H9 (cell line): ENCODE measurements at regions not wholly inside any gene's neighbourhood (a gene's known extent, or its start where the extent isn't known, plus 50 kb on each side); places are given as distances from the start of the nearest gene placed in this dataset.

Experiments used
- DNase-seq: peaks from one replicate; pipeline ENCODE4 v3.0.0-alpha.2; 2017
- H2AFZ ChIP-seq: one replicate; pipeline ENCODE4 v1.6.1; 2013; ENCODE audit warnings: mild to moderate bottlenecking, low read length, control low read depth, moderate library complexity
- H2AK5ac ChIP-seq: 2 replicates; pipeline ENCODE4 v1.6.1; 2013; ENCODE audit warnings: low read length, control low read depth, mixed read lengths; ENCODE audit not compliant: insufficient read length
- H2BK120ac ChIP-seq: one replicate; pipeline ENCODE4 v1.6.1; 2013; ENCODE audit warnings: low read depth, mild to moderate bottlenecking, low read length, control low read depth, inconsistent platforms; ENCODE audit not compliant: poor library complexity, severe bottlenecking
- H2BK12ac ChIP-seq: 2 replicates; pipeline ENCODE4 v1.6.1; 2013; ENCODE audit warnings: low read length, control low read depth, mixed read lengths, low read depth; ENCODE audit not compliant: insufficient read length
- H2BK15ac ChIP-seq: 2 replicates; pipeline ENCODE4 v1.6.1; 2013; ENCODE audit warnings: low read depth, low read length, control low read depth
- H2BK20ac ChIP-seq: one replicate; pipeline ENCODE4 v1.6.1; 2013; ENCODE audit warnings: low read depth, mild to moderate bottlenecking, low read length, control low read depth, inconsistent platforms; ENCODE audit not compliant: poor library complexity, severe bottlenecking
- H2BK5ac ChIP-seq: 2 replicates; pipeline ENCODE4 v1.6.1; 2013; ENCODE audit warnings: low read length, control low read depth, mixed read lengths; ENCODE audit not compliant: insufficient read length
- H3K14ac ChIP-seq: 2 replicates; pipeline ENCODE4 v1.6.1; 2013; ENCODE audit warnings: low read length, control low read depth; ENCODE audit not compliant: insufficient read depth
- H3K18ac ChIP-seq: 2 replicates; pipeline ENCODE4 v1.6.1; 2013; ENCODE audit warnings: low read depth, mild to moderate bottlenecking, mixed read lengths, low read length, control low read depth; ENCODE audit not compliant: insufficient read length
- H3K23ac ChIP-seq: 2 replicates; pipeline ENCODE4 v1.6.1; 2013; ENCODE audit warnings: low read length, control low read depth, mixed read lengths, low read depth; ENCODE audit not compliant: insufficient read length
- H3K23me2 ChIP-seq: 2 replicates; pipeline ENCODE4 v1.6.1; 2013; ENCODE audit warnings: low read depth, mild to moderate bottlenecking, mixed read lengths, low read length, control low read depth; ENCODE audit not compliant: insufficient read length, poor library complexity, severe bottlenecking
- H3K27ac ChIP-seq: 2 replicates; pipeline ENCODE4 v1.5.1; 2013; ENCODE audit warnings: low read length, control low read depth, mixed read lengths, low read depth; ENCODE audit not compliant: insufficient read length
- H3K27me3 ChIP-seq: 2 replicates; pipeline ENCODE4 v1.6.1; 2013; ENCODE audit warnings: low read length, control low read depth, inconsistent platforms; ENCODE audit not compliant: insufficient read depth
- H3K4ac ChIP-seq: 2 replicates; pipeline ENCODE4 v1.6.1; 2013; ENCODE audit warnings: low read depth, mild to moderate bottlenecking, control low read depth, inconsistent platforms, low read length, moderate library complexity
- H3K4me1 ChIP-seq: 2 replicates; pipeline ENCODE4 v1.6.1; 2013; ENCODE audit warnings: low read length, control low read depth, inconsistent platforms; ENCODE audit not compliant: insufficient read depth
- H3K4me2 ChIP-seq: 2 replicates; pipeline ENCODE4 v1.6.1; 2013; ENCODE audit warnings: low read length, control low read depth, mixed read lengths; ENCODE audit not compliant: insufficient read length, insufficient read depth
- H3K56ac ChIP-seq: 2 replicates; pipeline ENCODE4 v1.6.1; 2013; ENCODE audit warnings: low read depth, mild to moderate bottlenecking, mixed read lengths, low read length, control low read depth; ENCODE audit not compliant: insufficient read length
- H3K79me1 ChIP-seq: 2 replicates; pipeline ENCODE4 v1.6.1; 2013; ENCODE audit warnings: low read depth, mild to moderate bottlenecking, moderate library complexity, low read length, control low read depth, inconsistent platforms; ENCODE audit not compliant: insufficient read depth, poor library complexity, severe bottlenecking
- H3K79me2 ChIP-seq: 2 replicates; pipeline ENCODE4 v1.6.1; 2013; ENCODE audit warnings: low read length, control low read depth, inconsistent platforms; ENCODE audit not compliant: insufficient read depth
- H3K9ac ChIP-seq: 2 replicates; pipeline ENCODE4 v1.6.1; 2013; ENCODE audit warnings: low read length, control low read depth, mixed read lengths; ENCODE audit not compliant: insufficient read length; ENCODE audit errors: extremely low read depth
- H3K9me3 ChIP-seq: one replicate; pipeline ENCODE4 v1.6.1; 2013; ENCODE audit warnings: low read depth, low read length, inconsistent platforms; ENCODE audit not compliant: control insufficient read depth
- H3T11ph ChIP-seq: one replicate; pipeline ENCODE4 v1.6.1; 2013; ENCODE audit warnings: mild to moderate bottlenecking, low read length, control low read depth, inconsistent platforms
- H4K20me1 ChIP-seq: one replicate; pipeline ENCODE4 v1.6.1; 2013; ENCODE audit not compliant: control insufficient read depth, insufficient read length, insufficient read depth
- H4K5ac ChIP-seq: 2 replicates; pipeline ENCODE4 v1.6.1; 2013; ENCODE audit warnings: low read depth, mild to moderate bottlenecking, mixed read lengths, low read length, control low read depth; ENCODE audit not compliant: insufficient read length
- H4K8ac ChIP-seq: replicated peaks from 2 replicates; pipeline ENCODE4 v1.6.1; 2013; ENCODE audit warnings: low read length, control low read depth, mixed read lengths, low read depth; ENCODE audit not compliant: insufficient read length
- H4K91ac ChIP-seq: 2 replicates; pipeline ENCODE4 v1.6.1; 2013; ENCODE audit warnings: low read depth, mild to moderate bottlenecking, moderate library complexity, mixed read lengths, low read length, control low read depth; ENCODE audit not compliant: insufficient read length
- H3K27ac Mint-ChIP-seq, 3 experiments: 2 replicates in 2 of 3; 3 replicates in 1 of 3; pipeline ENCODE4 v1.8.0; 2020 to 2021; ENCODE audit warnings: mixed read lengths in 3 of 3, mild to moderate bottlenecking in 1 of 3, moderate library complexity in 1 of 3
- H3K27me3 Mint-ChIP-seq: 2 replicates; pipeline ENCODE4 v1.8.0; 2021; ENCODE audit warnings: low read depth, mild to moderate bottlenecking, moderate library complexity, mixed read lengths
- H3K36me3 Mint-ChIP-seq, 3 experiments: 2 replicates in 2 of 3; 3 replicates in 1 of 3; pipeline ENCODE4 v1.8.0; 2020 to 2021; ENCODE audit warnings: low read depth in 3 of 3, mixed read lengths in 3 of 3; ENCODE audit not compliant: insufficient read depth in 1 of 3
- H3K4me1 Mint-ChIP-seq, 2 experiments: 2 replicates each; pipeline ENCODE4 v1.8.0; 2020; ENCODE audit warnings: mixed read lengths in 2 of 2
- H3K4me3 Mint-ChIP-seq, 2 experiments: 2 replicates in 1 of 2; 3 replicates in 1 of 2; pipeline ENCODE4 v1.8.0; 2020 to 2021; ENCODE audit warnings: mild to moderate bottlenecking in 2 of 2, mixed read lengths in 2 of 2, moderate library complexity in 1 of 2
- H3K9me3 Mint-ChIP-seq, 2 experiments: 2 replicates in 1 of 2; 3 replicates in 1 of 2; pipeline ENCODE4 v1.8.0; 2020; ENCODE audit warnings: mild to moderate bottlenecking in 2 of 2, mixed read lengths in 2 of 2, moderate library complexity in 1 of 2
- WGBS: extraction: QIAGEN DNeasy Blood & Tissue Kit; methylation state at CpG from one replicate; pipeline ENCODE4 v1.1.7; 2013; ENCODE audit warnings: missing lambda C conversion rate, low lambda C conversion rate, mixed read lengths; ENCODE audit not compliant: insufficient read length; ENCODE audit errors: extremely low coverage; 5-methylcytosine and 5-hydroxymethylcytosine counted together
- TF ChIP-seq, protein P1 (sequence below): fragments of 200-600 bp; sonication (generic); conservative IDR thresholded peaks from 3 replicates; pipeline ENCODE4 v1.8.0; 2021; ENCODE audit warnings: antibody characterized with exemption, mild to moderate bottlenecking

- no peak overlapping the region for H2BK20ac ChIP-seq
- H2AFZ ChIP-seq = no peak overlapping the region
- no peaks in the 10 kb centered on the region for H3K79me2 ChIP-seq
- no peak overlapping the region for H2AK5ac ChIP-seq
- no peak overlapping the region for H3K4ac ChIP-seq
- H3K14ac ChIP-seq = no peak overlapping the region
- H3K9me3 Mint-ChIP-seq = no peaks in the 10 kb centered on the region
- H4K8ac ChIP-seq = no peak overlapping the region
- H2BK120ac ChIP-seq = no peak overlapping the region
- H3K79me1 ChIP-seq = no peaks in the 10 kb centered on the region
- H3K4me2 ChIP-seq = no peak overlapping the region
- no peak overlapping the region for H3K9ac ChIP-seq
- H3K18ac ChIP-seq = no peak overlapping the region
- TF ChIP-seq, protein P1, sequence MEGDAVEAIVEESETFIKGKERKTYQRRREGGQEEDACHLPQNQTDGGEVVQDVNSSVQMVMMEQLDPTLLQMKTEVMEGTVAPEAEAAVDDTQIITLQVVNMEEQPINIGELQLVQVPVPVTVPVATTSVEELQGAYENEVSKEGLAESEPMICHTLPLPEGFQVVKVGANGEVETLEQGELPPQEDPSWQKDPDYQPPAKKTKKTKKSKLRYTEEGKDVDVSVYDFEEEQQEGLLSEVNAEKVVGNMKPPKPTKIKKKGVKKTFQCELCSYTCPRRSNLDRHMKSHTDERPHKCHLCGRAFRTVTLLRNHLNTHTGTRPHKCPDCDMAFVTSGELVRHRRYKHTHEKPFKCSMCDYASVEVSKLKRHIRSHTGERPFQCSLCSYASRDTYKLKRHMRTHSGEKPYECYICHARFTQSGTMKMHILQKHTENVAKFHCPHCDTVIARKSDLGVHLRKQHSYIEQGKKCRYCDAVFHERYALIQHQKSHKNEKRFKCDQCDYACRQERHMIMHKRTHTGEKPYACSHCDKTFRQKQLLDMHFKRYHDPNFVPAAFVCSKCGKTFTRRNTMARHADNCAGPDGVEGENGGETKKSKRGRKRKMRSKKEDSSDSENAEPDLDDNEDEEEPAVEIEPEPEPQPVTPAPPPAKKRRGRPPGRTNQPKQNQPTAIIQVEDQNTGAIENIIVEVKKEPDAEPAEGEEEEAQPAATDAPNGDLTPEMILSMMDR = no peak
- no peak overlapping the region for H3T11ph ChIP-seq
- no peak overlapping the region for H2BK12ac ChIP-seq
- H4K91ac ChIP-seq = no peak overlapping the region
- H3K4me1 Mint-ChIP-seq = peaks cover 3 to 6% of the 10 kb centered on the region in 2 experiments
- H3K27me3 Mint-ChIP-seq = peaks cover 27% of the 10 kb centered on the region
- DNase-seq = no peak
- no peak overlapping the region for H2BK15ac ChIP-seq
- H3K23me2 ChIP-seq = no peaks in the 10 kb centered on the region
- no peaks in the 10 kb centered on the region for H3K4me1 ChIP-seq
- no peaks in the 10 kb centered on the region for H4K20me1 ChIP-seq
- no peak overlapping the region for H3K27ac ChIP-seq
- no peak overlapping the region for H4K5ac ChIP-seq
- H2BK5ac ChIP-seq = no peak overlapping the region
- WGBS = no CpG with 5 or more reads among the region's 3 CpGs
- H3K27ac Mint-ChIP-seq = no peak overlapping the region
- H3K4me3 Mint-ChIP-seq = no peak overlapping the region
- no peaks in the 10 kb centered on the region for H3K9me3 ChIP-seq
- H3K36me3 Mint-ChIP-seq = no peaks in the 10 kb centered on the region
- no peak overlapping the region for H3K23ac ChIP-seq
- no peaks in the 10 kb centered on the region for H3K27me3 ChIP-seq
- no peak overlapping the region for H3K56ac ChIP-seq
Observed at GRCh38 chr10:113382691-113383090, 170.2 kb upstream of the HABP2 start.
